GM12878 (cell line): ENCODE measurements at regions not wholly inside any gene's neighbourhood (a gene's known extent, or its start where the extent isn't known, plus 50 kb on each side); places are given as distances from the start of the nearest gene placed in this dataset.

Experiments used
- ATAC-seq: fragments of 200-7000 bp; cut with Tn5 transposase; 3 replicates; pipeline ENCODE4 v1.9.1; 2020; ENCODE audit warnings: mild to moderate bottlenecking, moderate library complexity
- BruUV-seq: library from RNA; stranded (reverse); fragments of 400-500 nt; replicated peaks from 2 replicates; lab custom pipeline; 2021; lab: Mats Ljungman, UMichigan
- CTCF ChIA-PET: fragments of 300-600 bp; sonication (Branson Sonifier 250); formaldehyde crosslinking; extraction: SDS; loops from one replicate; lab custom pipeline; 2021; ENCODE audit warnings: inconsistent platforms; lab: Yijun Ruan, JAX
- POLR2A ChIA-PET: fragments of 350-600 bp; formaldehyde crosslinking; extraction: SDS; loops from one replicate; lab custom pipeline; 2021; ENCODE audit warnings: inconsistent platforms; lab: Charles Lee
- RAD21 ChIA-PET: fragments of 300-600 bp; sonication (Branson Sonifier 250); formaldehyde crosslinking; loops from one replicate; lab custom pipeline; 2023; ENCODE audit warnings: antibody characterized with exemption; ENCODE audit not compliant: unreplicated experiment; lab: Charles Lee
- SMC1A ChIA-PET: fragments of 300-600 bp; sonication (Branson Sonifier 250); formaldehyde crosslinking; loops from one replicate; lab custom pipeline; 2023; ENCODE audit not compliant: unreplicated experiment, uncharacterized antibody; lab: Charles Lee
- DNase-seq: peaks from one replicate; pipeline ENCODE4 v3.0.0-alpha.2; 2011; ENCODE audit warnings: low read depth, low spot score
- FAIRE-seq: peaks from 3 replicates; lab custom pipeline; 2011; peaks lifted over from hg19 to GRCh38; lab: Jason Lieb, UNC
- H2AFZ ChIP-seq: 2 replicates; pipeline ENCODE4 v1.6.0; 2011; ENCODE audit warnings: low read depth, low read length, control low read depth; ENCODE audit not compliant: control insufficient read depth
- H3K27ac ChIP-seq: 2 replicates; pipeline ENCODE4 v1.5.1; 2011; ENCODE audit warnings: control low read depth; ENCODE audit not compliant: control insufficient read depth, insufficient read depth
- H3K27me3 ChIP-seq, 2 experiments: replicated peaks in 1 of 2; 2 replicates each; pipeline versions ENCODE4 v1.6.0 to v1.6.1; 2011; ENCODE audit warnings: low read length in 1 of 2; ENCODE audit not compliant: control insufficient read depth in 2 of 2, insufficient read depth in 2 of 2
- H3K36me3 ChIP-seq, 2 experiments: 2 replicates each; pipeline ENCODE4 v1.5.1; 2011; ENCODE audit warnings: low read length in 1 of 2; ENCODE audit not compliant: control insufficient read depth in 2 of 2, insufficient read depth in 2 of 2
- H3K4me1 ChIP-seq: 2 replicates; pipeline ENCODE4 v1.6.1; 2011; ENCODE audit warnings: mild to moderate bottlenecking, low read length, moderate library complexity, mixed read lengths; ENCODE audit not compliant: control insufficient read depth, insufficient read depth
- H3K4me2 ChIP-seq: 2 replicates; pipeline ENCODE4 v1.6.0; 2011; ENCODE audit warnings: control low read depth; ENCODE audit not compliant: control insufficient read depth, insufficient read depth
- H3K4me3 ChIP-seq: fragments of 200-600 bp; sonication (generic); 2 replicates; pipeline ENCODE4 v1.5.1; 2016
- H3K79me2 ChIP-seq: 2 replicates; pipeline ENCODE4 v1.6.0; 2011; ENCODE audit warnings: low read length; ENCODE audit not compliant: control insufficient read depth, insufficient read depth
- H3K9ac ChIP-seq: 2 replicates; pipeline ENCODE4 v1.8.0; 2011; ENCODE audit warnings: low read length, control low read depth, mixed read lengths; ENCODE audit not compliant: control insufficient read depth, insufficient read depth
- H3K9me3 ChIP-seq: replicated peaks from 3 replicates; pipeline ENCODE4 v1.5.1; 2011; ENCODE audit warnings: mild to moderate bottlenecking, low read length; ENCODE audit not compliant: control insufficient read depth, insufficient read depth
- H4K20me1 ChIP-seq: 2 replicates; pipeline ENCODE4 v1.6.0; 2011; ENCODE audit not compliant: control insufficient read depth, insufficient read depth
- ATF3 ChIP-seq: IDR thresholded peaks from 2 replicates; pipeline ENCODE4 v1.6.1; 2011; ENCODE audit warnings: low read depth, mild to moderate bottlenecking, low read length, moderate library complexity, borderline replicate concordance; ENCODE audit errors: extremely low read depth
- CREB1 ChIP-seq: IDR thresholded peaks from 2 replicates; pipeline ENCODE4 v1.6.1; 2012; ENCODE audit warnings: low read depth, mild to moderate bottlenecking, inconsistent platforms
- E2F4 ChIP-seq: IDR thresholded peaks from 2 replicates; pipeline ENCODE4 v1.6.1; 2012; ENCODE audit warnings: low read depth, low read length, improper control_type of control experiment
- E4F1 ChIP-seq: fragments of 450-650 bp; IDR thresholded peaks from 2 replicates; pipeline ENCODE4 v1.6.1; 2018; ENCODE audit warnings: borderline replicate concordance, mild to moderate bottlenecking; ENCODE audit not compliant: partially characterized antibody
- HDGF ChIP-seq: fragments of 450-650 bp; IDR thresholded peaks from 2 replicates; pipeline ENCODE4 v1.6.1; 2016; ENCODE audit warnings: antibody characterized with exemption
- IKZF2 ChIP-seq, 2 experiments: fragments of 450-650 bp; IDR thresholded peaks; 2 replicates each; pipeline ENCODE4 v1.6.1; 2017; ENCODE audit warnings: mild to moderate bottlenecking in 2 of 2, moderate library complexity in 2 of 2
- KLF5 ChIP-seq: fragments of 450-650 bp; IDR thresholded peaks from 2 replicates; pipeline ENCODE4 v1.6.1; 2014; ENCODE audit warnings: mild to moderate bottlenecking; ENCODE audit not compliant: partially characterized antibody
- MAX ChIP-seq: IDR thresholded peaks from 2 replicates; pipeline ENCODE4 v1.6.1; 2012; ENCODE audit warnings: low read depth, low read length, improper control_type of control experiment
- MLLT1 ChIP-seq: fragments of 450-650 bp; IDR thresholded peaks from 2 replicates; pipeline ENCODE4 v1.6.1; 2016; ENCODE audit warnings: mild to moderate bottlenecking
- MTA3 ChIP-seq: IDR thresholded peaks from 2 replicates; pipeline ENCODE4 v1.6.1; 2012; ENCODE audit warnings: low read length, inconsistent platforms, borderline replicate concordance
- MXI1 ChIP-seq: fragments of 150-350 bp; IDR thresholded peaks from 2 replicates; pipeline ENCODE4 v1.6.1; 2011; ENCODE audit warnings: low read depth, mild to moderate bottlenecking, inconsistent platforms, low read length, improper control_type of control experiment
- NFIC ChIP-seq: IDR thresholded peaks from 2 replicates; pipeline ENCODE4 v1.6.1; 2012; ENCODE audit warnings: low read depth, mild to moderate bottlenecking, inconsistent platforms, low read length, moderate library complexity
- POLR2AphosphoS2 ChIP-seq: IDR thresholded peaks from 2 replicates; pipeline ENCODE4 v1.6.1; 2011; ENCODE audit warnings: low read depth, mild to moderate bottlenecking, low read length, improper control_type of control experiment, moderate library complexity
- RELA ChIP-seq: fragments of 450-650 bp; IDR thresholded peaks from 2 replicates; pipeline ENCODE4 v1.8.0; 2014; ENCODE audit warnings: borderline replicate concordance; ENCODE audit not compliant: partially characterized antibody
- TARDBP ChIP-seq: IDR thresholded peaks from 2 replicates; pipeline ENCODE4 v1.6.1; 2016; ENCODE audit warnings: borderline replicate concordance
- YY1 ChIP-seq: IDR thresholded peaks from 2 replicates; pipeline ENCODE4 v1.6.1; 2011; ENCODE audit warnings: low read depth, mild to moderate bottlenecking, low read length
- ZBTB4 ChIP-seq: fragments of 450-650 bp; formaldehyde crosslinking; IDR thresholded peaks from 2 replicates; pipeline ENCODE4 v1.4.0; 2022; ENCODE audit warnings: mild to moderate bottlenecking, moderate library complexity
- WGBS: methylation state at CpG from one replicate; pipeline ENCODE4 v1.1.6; 2016; ENCODE audit warnings: low lambda C conversion rate; ENCODE audit not compliant: insufficient replicate concordance, insufficient coverage; ENCODE audit errors: missing lambda C conversion rate; 5-methylcytosine and 5-hydroxymethylcytosine counted together
- in situ Hi-C: fragments of 300-500 bp; cut with MboI; formaldehyde crosslinking; loops from 9 replicates; pipeline ENCODE4 v1.14.3; 2018; ENCODE audit warnings: mixed read lengths
- intact Hi-C: fragments of 100-400 bp; cut with micrococcal nuclease; formaldehyde crosslinking; loops from one replicate; pipeline ENCODE4 v1.14.2; 2022; ENCODE audit not compliant: unreplicated experiment

- Histone ChIP-seq H3K9me3 (peaks cover 5% of the 10 kb centered on the region; the same call in 1 of the 3 replicates), H3K79me2 (no peaks in the 10 kb centered on the region), H3K27ac (no peak overlapping the region), H4K20me1 (no peaks in the 10 kb centered on the region), H3K36me3 (no peaks in the 10 kb centered on the region), H2AFZ (no peak overlapping the region), H3K27me3 (no peaks in the 10 kb centered on the region), H3K4me2 (no peak overlapping the region), H3K9ac (no peak overlapping the region), H3K4me1 (no peaks in the 10 kb centered on the region), H3K4me3 (no peak overlapping the region)
- BruUV-seq: no TSS peak
- ATAC-seq (no peak), FAIRE-seq (no peak), DNase-seq (no peak)
- ChIA-PET SMC1A (no interaction called here), CTCF (no interaction called here), RAD21 (no interaction called here), POLR2A (no interaction called here)
- 30% methylated on average over 4 of the region's 4 CpGs for WGBS
- in situ Hi-C loops (no loop called here), intact Hi-C loops (no loop called here)
- TF ChIP-seq MAX: no peak
- no peak for TF ChIP-seq RELA
- no peak for TF ChIP-seq TARDBP
- no peak for TF ChIP-seq MLLT1
- TF ChIP-seq ZBTB4 (CRISPR knock-in tag): no peak
- no peak for TF ChIP-seq NFIC
- no peak for TF ChIP-seq YY1
- no peak for TF ChIP-seq MXI1
- TF ChIP-seq ATF3: no peak
- no peak for TF ChIP-seq CREB1
- no peak for TF ChIP-seq MTA3
- TF ChIP-seq POLR2AphosphoS2: no peak
- no peak for TF ChIP-seq IKZF2 (IDR thresholded peaks at IDR 0.05)
- no peak for TF ChIP-seq KLF5
- no peak for TF ChIP-seq E2F4
- TF ChIP-seq HDGF: no peak
- TF ChIP-seq E4F1: no peak
These were observed 757.6 kb upstream of the TPTE start for GRCh38 chr21:9763807-9764206.
